ENCODE measurements at regions not wholly inside any gene's neighbourhood (a gene's known extent, or its start where the extent isn't known, plus 50 kb on each side); places are given as distances from the start of the nearest gene placed in this dataset.
"Not testable (repeated sequence)": the region's sequence is repeated elsewhere in the genome, so short reads cannot be mapped to it uniquely, and the experiment has no call there.

DNA sequence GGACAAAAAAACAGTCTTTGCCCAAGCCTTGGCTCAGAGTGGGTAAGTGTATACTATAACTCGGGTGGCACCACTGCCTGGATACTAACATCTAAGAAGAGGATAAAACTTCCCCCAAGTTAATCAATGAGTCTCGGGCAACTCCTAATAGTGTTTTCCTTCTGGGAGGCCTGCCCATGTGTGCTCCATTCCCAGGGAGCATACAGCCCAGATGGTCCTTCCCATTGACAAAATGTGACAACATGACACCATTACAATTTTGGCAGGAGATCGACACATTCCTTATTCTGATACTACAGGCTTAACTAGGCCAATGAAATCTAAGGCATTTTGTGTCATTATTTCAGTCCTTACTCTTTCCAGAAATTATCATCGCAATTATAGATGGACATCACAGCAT lies 52.7 kb upstream of the CRIM1 start:
- Mint-ChIP-seq H3K4me1 (no peaks in the 10 kb centered on the region), H3K27me3 (peaks cover 6% of the 10 kb centered on the region), H3K36me3 (ENCODE audit: low read depth) (no peaks in the 10 kb centered on the region), H3K4me3 (no peak overlapping the region), H3K27ac (no peak overlapping the region)
- no peak for DNase-seq
- ATAC-seq = no peak
- peaks cover 3% of the 10 kb centered on the region for H3K9me3 ChIP-seq (ENCODE audit: control insufficient read depth, low read length, poor library complexity, severe bottlenecking)

DNA sequence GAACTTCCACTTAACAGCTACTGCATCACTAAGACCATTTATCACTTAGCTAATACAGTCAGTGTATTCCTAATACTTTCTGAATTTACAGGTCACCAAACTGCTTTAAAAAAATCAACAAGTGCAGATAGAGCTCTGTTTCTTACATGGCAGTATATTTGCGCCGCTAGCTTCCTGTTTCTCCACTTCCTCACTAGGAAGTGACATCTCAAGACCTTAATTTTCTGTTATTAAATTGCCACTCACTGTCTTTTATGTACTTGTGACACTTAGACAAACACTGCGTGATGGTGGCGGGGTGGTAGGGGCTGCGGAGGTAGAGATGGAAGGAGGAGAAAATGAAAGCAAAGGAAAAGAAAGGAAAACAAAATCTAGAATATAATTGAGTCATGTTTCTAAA lies 53.7 kb upstream of the CRIM1 start:
- H3K4me1 Mint-ChIP-seq = peaks cover 2% of the 10 kb centered on the region

DNA sequence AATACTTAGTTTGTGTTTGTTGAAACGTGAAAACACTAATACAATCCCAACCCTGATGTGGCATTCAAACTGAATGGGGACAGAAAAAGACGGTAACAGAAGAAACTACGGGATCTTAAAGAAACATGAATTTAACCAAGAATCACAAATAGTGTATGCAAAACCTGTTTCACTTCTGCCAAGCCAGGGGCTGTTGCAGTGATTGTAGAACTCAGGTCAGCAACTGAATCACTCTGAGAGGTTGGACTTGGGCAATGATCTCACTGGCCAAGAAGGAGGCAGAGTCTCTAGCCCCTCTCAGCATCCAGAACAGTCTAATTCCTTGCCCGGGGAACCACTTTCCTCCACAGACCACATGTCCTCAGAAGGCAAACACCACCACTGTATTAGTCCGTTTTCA lies 54.9 kb upstream of the CRIM1 start:
- H3K9me3 ChIP-seq (ENCODE audit: control insufficient read depth, low read length, poor library complexity, severe bottlenecking) = peaks cover 3% of the 10 kb centered on the region
- Mint-ChIP-seq H3K27ac (no peak overlapping the region), H3K4me3 (no peak overlapping the region), H3K4me1 (peaks cover 2% of the 10 kb centered on the region), H3K36me3 (ENCODE audit: low read depth) (no peaks in the 10 kb centered on the region), H3K27me3 (peaks cover 9% of the 10 kb centered on the region)
- ATAC-seq (no peak), DNase-seq (no peak)

More for the DNA sequence above, 53.7 kb upstream of the CRIM1 start:
- DNase-seq (no peak), ATAC-seq (no peak)
- H3K4me3 Mint-ChIP-seq = no peak overlapping the region
- peaks cover 9% of the 10 kb centered on the region for H3K27me3 Mint-ChIP-seq
- no peaks in the 10 kb centered on the region for H3K36me3 Mint-ChIP-seq (ENCODE audit: low read depth)
- peaks cover 3% of the 10 kb centered on the region for H3K9me3 ChIP-seq (ENCODE audit: control insufficient read depth, low read length, poor library complexity, severe bottlenecking)
- no peak overlapping the region for H3K27ac Mint-ChIP-seq

DNA sequence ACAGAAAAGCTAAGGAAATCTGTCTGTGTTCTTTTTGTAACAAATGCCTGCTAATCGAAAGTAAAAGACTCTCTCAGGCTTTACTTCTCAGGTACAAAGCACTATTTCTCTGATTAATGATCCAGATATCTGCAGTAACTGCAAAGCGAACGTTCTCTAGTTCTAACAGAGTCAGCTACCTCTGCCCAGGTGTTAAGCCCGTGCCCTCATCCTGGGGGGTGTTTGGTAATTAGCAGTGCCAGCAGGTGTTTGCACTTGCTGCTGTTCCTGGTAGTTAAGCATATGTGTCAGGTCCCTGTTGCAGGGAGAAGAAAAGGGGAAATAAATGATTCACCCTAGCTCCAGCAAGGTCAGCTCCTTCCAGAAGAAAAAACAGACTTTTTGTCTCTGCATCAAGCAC lies 58.8 kb upstream of the CRIM1 start:
- no peak for DNase-seq
- peaks cover 3% of the 10 kb centered on the region for H3K9me3 ChIP-seq (ENCODE audit: control insufficient read depth, low read length, poor library complexity, severe bottlenecking)
- no peaks in the 10 kb centered on the region for H3K36me3 Mint-ChIP-seq (ENCODE audit: low read depth)
- no peak for ATAC-seq
- H3K4me3 Mint-ChIP-seq = no peak overlapping the region
- H3K4me1 Mint-ChIP-seq = peaks cover 6% of the 10 kb centered on the region
- peaks cover 6% of the 10 kb centered on the region for H3K27me3 Mint-ChIP-seq
- H3K27ac Mint-ChIP-seq = no peak overlapping the region

DNA sequence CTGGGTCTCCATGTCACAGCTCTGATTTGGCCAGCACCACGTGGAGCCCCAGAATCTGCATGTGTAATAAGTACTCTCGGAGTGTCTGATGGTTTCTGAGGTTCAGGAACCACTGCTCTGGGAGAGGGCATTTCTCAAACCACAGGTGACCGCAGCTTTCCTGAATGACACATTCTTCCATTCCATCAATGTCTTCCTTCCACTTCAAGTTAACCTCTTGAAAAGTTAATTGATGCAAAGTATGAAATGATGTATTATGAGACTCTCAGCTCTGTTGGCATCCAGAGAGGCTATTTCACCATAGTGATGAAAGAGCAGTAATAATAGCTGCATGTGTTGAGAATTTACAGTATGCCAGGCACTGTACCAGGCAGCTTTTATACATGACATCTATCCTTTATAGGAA lies 61.3 kb upstream of the CRIM1 start:
- H3K27ac Mint-ChIP-seq = no peak overlapping the region
- H3K27me3 Mint-ChIP-seq = peaks cover 6% of the 10 kb centered on the region
- ATAC-seq (peak; percentile 16), DNase-seq (no peak)
- no peak overlapping the region for H3K4me3 Mint-ChIP-seq
- H3K4me1 Mint-ChIP-seq = peaks cover 6% of the 10 kb centered on the region
- no peaks in the 10 kb centered on the region for H3K9me3 ChIP-seq (ENCODE audit: control insufficient read depth, low read length, poor library complexity, severe bottlenecking)
- no peaks in the 10 kb centered on the region for H3K36me3 Mint-ChIP-seq (ENCODE audit: low read depth)

DNA sequence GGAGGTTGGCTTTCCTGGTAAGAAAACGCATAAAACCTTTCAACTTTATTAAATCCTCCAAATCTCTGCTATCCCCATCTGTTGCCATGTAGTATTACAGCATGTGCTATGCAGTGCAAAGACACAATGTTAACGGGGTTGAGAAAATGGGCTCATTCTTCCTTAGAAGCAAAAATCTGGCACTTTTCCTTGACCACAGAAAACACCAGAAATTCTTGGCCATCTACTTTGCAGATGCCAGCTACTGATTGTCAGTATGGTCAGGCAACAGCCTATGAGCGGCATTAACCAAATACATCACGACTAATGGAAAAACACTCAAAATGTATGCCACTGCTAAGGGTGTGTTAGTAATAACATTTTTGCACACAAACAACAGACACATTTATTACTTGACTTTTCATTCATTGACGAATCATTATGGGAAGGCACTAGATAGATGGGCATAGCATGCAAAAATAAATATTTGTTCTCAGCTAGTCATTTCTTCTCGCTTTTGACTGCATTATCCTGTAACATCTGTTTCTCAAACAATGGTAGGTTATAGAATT lies 65.2 kb upstream of the CRIM1 start:
- no peak overlapping the region for H3K4me3 Mint-ChIP-seq
- ATAC-seq (no peak), DNase-seq (no peak)
- H3K27ac Mint-ChIP-seq = no peak overlapping the region
- H3K27me3 Mint-ChIP-seq = no peaks in the 10 kb centered on the region
- no peaks in the 10 kb centered on the region for H3K36me3 Mint-ChIP-seq (ENCODE audit: low read depth)
- no peaks in the 10 kb centered on the region for H3K9me3 ChIP-seq (ENCODE audit: control insufficient read depth, low read length, poor library complexity, severe bottlenecking)
- H3K4me1 Mint-ChIP-seq = peaks cover 2% of the 10 kb centered on the region

DNA sequence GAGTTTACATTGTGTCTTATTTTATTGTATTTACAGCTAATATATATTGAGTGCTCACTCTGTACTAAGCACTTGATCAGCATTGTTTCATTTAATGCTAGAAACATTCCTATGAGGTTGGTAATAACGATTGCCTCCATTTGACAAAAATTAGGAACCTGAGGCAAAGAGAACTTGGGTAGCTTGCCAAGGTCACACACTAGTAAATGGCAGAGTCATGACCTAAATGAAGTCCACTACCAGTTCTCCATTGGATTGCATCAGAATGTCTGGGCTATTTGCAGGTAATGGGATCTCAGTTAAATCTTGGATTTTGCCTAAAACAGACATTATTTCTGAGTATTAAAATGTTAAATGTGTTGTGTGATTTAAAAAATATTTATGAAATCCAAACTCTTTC lies 65.8 kb upstream of the CRIM1 start:
- no peaks in the 10 kb centered on the region for H3K27me3 Mint-ChIP-seq

DNA sequence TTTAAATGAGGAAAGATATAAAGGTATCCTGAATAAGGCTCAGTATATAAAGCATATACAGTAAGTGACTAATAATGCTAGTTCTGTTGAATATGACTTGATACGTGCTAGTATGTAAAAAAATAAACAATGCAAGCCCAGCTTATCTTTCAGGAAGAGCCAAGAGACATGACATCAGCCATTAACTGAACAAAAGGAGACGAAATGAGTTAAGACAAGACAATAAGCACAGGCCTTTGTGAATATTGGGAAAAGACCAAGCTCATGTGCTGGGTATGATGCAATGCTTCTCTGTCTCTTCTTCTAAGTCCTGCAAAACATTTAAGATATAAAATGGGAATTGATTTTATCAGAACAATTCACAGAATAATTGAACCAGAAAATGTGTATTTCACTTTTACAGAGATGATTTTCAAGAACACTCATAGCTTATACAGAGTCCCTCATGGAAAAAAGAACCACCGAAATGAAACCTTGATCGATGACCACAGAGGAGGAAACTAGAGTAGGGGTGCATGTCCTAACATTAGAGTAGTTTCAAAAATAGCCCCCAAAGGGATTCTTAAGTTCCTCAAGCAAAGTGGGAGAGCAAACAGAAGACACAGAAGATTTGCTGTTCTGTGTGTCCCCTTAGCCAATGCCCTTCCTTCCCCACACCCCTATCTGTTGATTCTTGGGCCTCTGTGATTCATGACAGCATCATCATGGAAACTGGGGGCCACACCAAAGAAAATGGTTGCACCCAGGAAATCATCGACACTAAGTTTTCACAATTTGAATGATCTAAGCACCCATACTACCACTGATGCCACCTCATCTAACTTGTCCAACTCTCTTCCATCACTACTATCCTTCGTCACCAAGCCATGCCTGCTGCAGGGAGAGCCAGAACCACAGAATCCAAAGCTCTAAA lies 68.0 kb upstream of the CRIM1 start:
- Mint-ChIP-seq H3K4me1 (no peaks in the 10 kb centered on the region), H3K4me3 (no peak overlapping the region), H3K27me3 (no peaks in the 10 kb centered on the region), H3K27ac (no peak overlapping the region), H3K36me3 (ENCODE audit: low read depth) (no peaks in the 10 kb centered on the region)
- no peaks in the 10 kb centered on the region for H3K9me3 ChIP-seq (ENCODE audit: control insufficient read depth, low read length, poor library complexity, severe bottlenecking)
- DNase-seq (no peak), ATAC-seq (no peak)

More for the DNA sequence above, 65.8 kb upstream of the CRIM1 start:
- DNase-seq (no peak), ATAC-seq (no peak)
- H3K9me3 ChIP-seq (ENCODE audit: control insufficient read depth, low read length, poor library complexity, severe bottlenecking) = no peaks in the 10 kb centered on the region
- H3K36me3 Mint-ChIP-seq (ENCODE audit: low read depth) = no peaks in the 10 kb centered on the region
- H3K27ac Mint-ChIP-seq = no peak overlapping the region
- H3K4me3 Mint-ChIP-seq = no peak overlapping the region
- H3K4me1 Mint-ChIP-seq = peaks cover 2% of the 10 kb centered on the region

DNA sequence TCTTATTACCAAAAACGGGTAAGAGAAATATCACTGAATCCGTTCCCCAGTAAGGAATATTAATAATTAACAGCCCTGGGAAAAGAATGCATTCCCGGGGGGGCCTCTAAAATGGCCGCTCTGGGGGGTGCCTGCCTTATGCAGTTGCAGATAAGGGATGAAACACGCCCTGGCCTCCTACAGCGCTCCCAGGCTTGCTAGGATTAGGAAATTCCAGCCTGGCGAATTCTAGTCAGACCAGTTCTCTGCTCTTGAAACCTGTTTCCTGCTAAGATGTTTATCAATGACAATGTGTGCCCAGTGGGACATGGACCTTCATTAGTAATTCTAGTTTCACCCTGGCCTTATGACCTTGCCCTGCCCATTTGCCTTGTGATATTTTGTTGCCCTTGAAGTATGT lies 76.1 kb upstream of the CRIM1 start:
- not testable (repeated sequence) for H3K27me3 Mint-ChIP-seq; H3K36me3 Mint-ChIP-seq (ENCODE audit: low read depth); H3K4me3 Mint-ChIP-seq; ATAC-seq; H3K27ac Mint-ChIP-seq; DNase-seq; H3K4me1 Mint-ChIP-seq; H3K9me3 ChIP-seq (ENCODE audit: control insufficient read depth, low read length, poor library complexity, severe bottlenecking)

DNA sequence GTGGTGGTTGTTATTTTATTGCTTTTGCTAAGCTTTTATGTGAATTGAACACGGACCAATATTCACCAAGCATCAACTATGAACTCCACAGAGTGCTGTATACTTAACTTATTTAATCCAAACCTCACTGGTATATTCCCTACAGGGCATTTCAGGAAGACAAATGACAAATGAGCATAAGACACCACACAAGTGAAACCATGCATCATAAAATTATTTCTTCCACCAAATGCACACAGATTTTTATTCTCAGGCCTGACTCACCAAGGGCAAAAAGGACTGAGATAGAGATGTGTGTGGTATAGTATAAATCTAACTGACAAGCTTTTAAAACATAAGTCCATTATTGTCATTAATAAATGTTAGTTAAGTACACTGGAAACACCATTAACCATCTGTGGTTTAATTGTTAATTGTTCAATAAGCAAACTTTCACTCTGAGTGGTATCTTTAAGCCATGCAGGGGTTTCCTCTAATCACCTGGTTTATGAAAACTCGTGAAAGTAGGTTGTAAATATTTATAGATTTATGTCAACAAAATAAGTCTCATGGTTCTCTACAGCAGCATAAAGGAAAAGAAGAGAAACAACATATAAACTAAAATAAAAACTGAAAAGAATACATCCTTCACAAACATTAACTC lies 77.6 kb upstream of the CRIM1 start:
- H3K36me3 Mint-ChIP-seq (ENCODE audit: low read depth) = no peaks in the 10 kb centered on the region
- no peak overlapping the region for H3K27ac Mint-ChIP-seq
- no peaks in the 10 kb centered on the region for H3K9me3 ChIP-seq (ENCODE audit: control insufficient read depth, low read length, poor library complexity, severe bottlenecking)
- ATAC-seq (no peak), DNase-seq (no peak)
- peaks cover 5% of the 10 kb centered on the region for H3K27me3 Mint-ChIP-seq
- no peaks in the 10 kb centered on the region for H3K4me1 Mint-ChIP-seq
- H3K4me3 Mint-ChIP-seq = no peak overlapping the region

DNA sequence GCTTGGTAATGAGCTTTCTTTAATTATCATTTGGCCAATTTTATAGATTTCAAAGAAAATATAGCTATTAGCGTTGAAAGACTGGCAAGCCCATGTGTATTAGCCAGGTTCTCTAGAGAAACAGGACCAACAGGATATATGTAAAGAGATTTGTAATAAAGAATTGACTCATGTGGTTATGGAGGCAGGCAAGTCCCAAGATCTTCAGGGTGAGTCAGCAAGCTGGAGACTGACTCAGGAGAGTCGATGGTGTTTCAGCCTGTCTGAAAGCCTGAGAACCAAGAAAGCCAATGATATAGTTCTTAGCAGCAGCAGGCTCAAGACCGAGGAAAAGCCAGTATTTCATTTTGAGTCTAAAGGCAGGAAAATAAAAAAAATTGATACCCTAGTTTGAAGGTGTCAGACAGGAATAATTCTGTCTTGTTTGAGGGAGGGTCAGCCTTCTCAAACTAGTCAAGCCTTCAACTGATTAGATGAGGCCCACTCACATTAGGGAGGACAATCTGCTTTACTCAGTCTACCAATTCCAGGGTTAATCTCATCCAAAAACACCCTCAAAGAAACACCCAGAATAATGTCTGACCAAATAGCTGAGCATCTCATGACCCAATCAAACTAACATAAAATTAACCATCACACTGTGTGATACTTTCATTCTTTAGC lies 78.3 kb upstream of the CRIM1 start:
- H3K4me3 Mint-ChIP-seq = no peak overlapping the region
- H3K27ac Mint-ChIP-seq = no peak overlapping the region
- H3K9me3 ChIP-seq (ENCODE audit: control insufficient read depth, low read length, poor library complexity, severe bottlenecking) = no peaks in the 10 kb centered on the region
- H3K36me3 Mint-ChIP-seq (ENCODE audit: low read depth) = no peaks in the 10 kb centered on the region
- H3K27me3 Mint-ChIP-seq = peaks cover 5% of the 10 kb centered on the region
- ATAC-seq (no peak), DNase-seq (no peak)
- no peaks in the 10 kb centered on the region for H3K4me1 Mint-ChIP-seq

DNA sequence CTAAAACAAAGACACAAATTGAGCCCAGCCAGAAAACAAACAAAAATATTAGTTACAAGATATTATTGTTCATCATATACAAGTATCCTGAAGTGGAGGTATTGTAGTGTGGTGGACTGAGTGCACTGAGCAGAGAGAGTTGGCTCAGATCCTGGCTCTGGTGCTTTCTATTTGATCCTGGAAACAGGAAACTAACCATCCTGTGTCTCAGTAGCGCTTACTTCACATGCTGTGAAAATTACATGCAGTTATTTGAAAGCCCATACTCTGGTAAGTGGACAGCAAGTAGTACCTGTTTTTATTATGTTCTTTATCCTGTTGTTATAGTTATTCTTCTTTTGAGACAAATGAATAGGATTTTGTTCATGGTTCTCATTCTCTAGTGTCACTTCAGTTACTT lies 84.3 kb upstream of the CRIM1 start:
- no peak for ATAC-seq
- no peaks in the 10 kb centered on the region for H3K9me3 ChIP-seq (ENCODE audit: control insufficient read depth, low read length, poor library complexity, severe bottlenecking)
- Mint-ChIP-seq H3K27ac (no peak overlapping the region), H3K4me1 (peaks cover 3% of the 10 kb centered on the region), H3K4me3 (no peak overlapping the region), H3K27me3 (peaks cover 5% of the 10 kb centered on the region), H3K36me3 (ENCODE audit: low read depth) (no peaks in the 10 kb centered on the region)
- no peak for DNase-seq

DNA sequence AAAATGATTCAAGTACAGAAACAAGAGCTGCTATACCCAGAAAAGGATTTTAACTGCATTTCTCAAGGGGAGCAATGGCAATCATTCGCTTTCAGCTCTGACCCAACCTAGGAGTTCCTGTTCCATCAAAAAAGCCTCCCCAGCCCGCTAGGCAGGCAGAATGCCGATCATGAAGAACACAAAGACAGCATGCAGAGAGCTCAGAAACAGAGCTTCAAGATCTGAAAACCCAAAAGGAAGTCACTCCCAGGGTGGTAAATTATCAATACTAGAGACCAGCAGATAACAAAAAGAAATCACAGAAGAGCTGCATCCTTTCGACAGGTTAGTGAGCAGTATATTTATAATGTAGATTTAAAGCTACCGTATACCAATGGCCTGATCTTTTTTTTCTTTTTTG lies 84.8 kb upstream of the CRIM1 start:
- no peak for ATAC-seq
- H3K4me3 Mint-ChIP-seq = peak overlapping the region; percentile 13
- no peak overlapping the region for H3K27ac Mint-ChIP-seq
- DNase-seq = no peak
- peaks cover 3% of the 10 kb centered on the region for H3K4me1 Mint-ChIP-seq
- H3K27me3 Mint-ChIP-seq = peaks cover 5% of the 10 kb centered on the region
- H3K9me3 ChIP-seq (ENCODE audit: control insufficient read depth, low read length, poor library complexity, severe bottlenecking) = no peaks in the 10 kb centered on the region
- H3K36me3 Mint-ChIP-seq (ENCODE audit: low read depth) = no peaks in the 10 kb centered on the region

Data from T-helper 17 cell (primary cell).